ENCODE measurements at regions not wholly inside any gene's neighbourhood (a gene's known extent, or its start where the extent isn't known, plus 50 kb on each side); places are given as distances from the start of the nearest gene placed in this dataset.

GRCh38 chr13:106110241-106110855 lies 425.1 kb downstream of the EFNB2 start:
- H2AFZ ChIP-seq (ENCODE audit: low read depth, low read length), result no peak overlapping the region
- TF ChIP-seq EZH2 (IDR thresholded peaks at IDR 0.05; ENCODE audit: borderline replicate concordance, low read depth, low read length, severe bottlenecking) (no peak), CTCF (IDR thresholded peaks at IDR 0.05; ENCODE audit: borderline replicate concordance, extremely low read depth, low read length, poor library complexity, severe bottlenecking) (no peak)
- no peaks in the 10 kb centered on the region for H3K36me3 ChIP-seq (ENCODE audit: insufficient read depth, low read length)
- no peaks in the 10 kb centered on the region for H3K9me3 ChIP-seq (ENCODE audit: insufficient read depth, low read length, severe bottlenecking)
- no peak overlapping the region for H3K4me2 ChIP-seq (ENCODE audit: insufficient read depth, low read length)
- H4K20me1 ChIP-seq (ENCODE audit: insufficient read depth, low read length), result no peaks in the 10 kb centered on the region
- no peaks in the 10 kb centered on the region for H3K79me2 ChIP-seq (ENCODE audit: insufficient read depth, low read length)
- no peak overlapping the region for H3K9ac ChIP-seq (ENCODE audit: low read depth, low read length)
- no peak overlapping the region for H3K4me3 ChIP-seq (ENCODE audit: low read depth in 1 of 2, low read length in 2 of 2)
- no peak overlapping the region for H3K27ac ChIP-seq (ENCODE audit: low read length)
- H3K27me3 ChIP-seq (ENCODE audit: insufficient read depth, low read length, poor library complexity), result no peaks in the 10 kb centered on the region
- ATAC-seq (ENCODE audit: insufficient read depth, low read depth), result no peak
- no peaks in the 10 kb centered on the region for H3K4me1 ChIP-seq (ENCODE audit: insufficient read depth, low read length)
- DNase-seq, result no peak

GRCh38 chr13:106109391-106109791 lies 426.1 kb downstream of the EFNB2 start:
- Histone ChIP-seq H3K79me2 (ENCODE audit: insufficient read depth, low read length) (no peaks in the 10 kb centered on the region), H3K9ac (ENCODE audit: low read depth, low read length) (no peak overlapping the region), H4K20me1 (ENCODE audit: insufficient read depth, low read length) (no peaks in the 10 kb centered on the region), H3K27me3 (ENCODE audit: insufficient read depth, low read length, poor library complexity) (no peaks in the 10 kb centered on the region), H3K27ac (ENCODE audit: low read length) (no peak overlapping the region), H3K9me3 (ENCODE audit: insufficient read depth, low read length, severe bottlenecking) (no peaks in the 10 kb centered on the region), H3K4me3 (ENCODE audit: low read depth in 1 of 2, low read length in 2 of 2) (no peak overlapping the region), H3K36me3 (ENCODE audit: insufficient read depth, low read length) (no peaks in the 10 kb centered on the region), H3K4me1 (ENCODE audit: insufficient read depth, low read length) (no peaks in the 10 kb centered on the region), H3K4me2 (ENCODE audit: insufficient read depth, low read length) (no peak overlapping the region), H2AFZ (ENCODE audit: low read depth, low read length) (no peak overlapping the region)
- DNase-seq, result no peak
- ATAC-seq (ENCODE audit: insufficient read depth, low read depth), result no peak
- TF ChIP-seq EZH2 (IDR thresholded peaks at IDR 0.05; ENCODE audit: borderline replicate concordance, low read depth, low read length, severe bottlenecking) (no peak), CTCF (IDR thresholded peaks at IDR 0.05; ENCODE audit: borderline replicate concordance, extremely low read depth, low read length, poor library complexity, severe bottlenecking) (no peak)

- no peak overlapping the region for H3K4me3 ChIP-seq (ENCODE audit: low read depth in 1 of 2, low read length in 2 of 2)
- no peaks in the 10 kb centered on the region for H3K4me1 ChIP-seq (ENCODE audit: insufficient read depth, low read length)
- no peak overlapping the region for H3K9ac ChIP-seq (ENCODE audit: low read depth, low read length)
- no peak for ATAC-seq (ENCODE audit: insufficient read depth, low read depth)
- H2AFZ ChIP-seq (ENCODE audit: low read depth, low read length), result no peak overlapping the region
- H3K36me3 ChIP-seq (ENCODE audit: insufficient read depth, low read length), result no peaks in the 10 kb centered on the region
- TF ChIP-seq EZH2 (IDR thresholded peaks at IDR 0.05; ENCODE audit: borderline replicate concordance, low read depth, low read length, severe bottlenecking), result no peak
- TF ChIP-seq CTCF (IDR thresholded peaks at IDR 0.05; ENCODE audit: borderline replicate concordance, extremely low read depth, low read length, poor library complexity, severe bottlenecking), result no peak
- H3K27ac ChIP-seq (ENCODE audit: low read length), result no peak overlapping the region
- DNase-seq, result no peak
- no peaks in the 10 kb centered on the region for H3K9me3 ChIP-seq (ENCODE audit: insufficient read depth, low read length, severe bottlenecking)
- H4K20me1 ChIP-seq (ENCODE audit: insufficient read depth, low read length), result no peaks in the 10 kb centered on the region
- no peaks in the 10 kb centered on the region for H3K79me2 ChIP-seq (ENCODE audit: insufficient read depth, low read length)
- no peak overlapping the region for H3K4me2 ChIP-seq (ENCODE audit: insufficient read depth, low read length)
- H3K27me3 ChIP-seq (ENCODE audit: insufficient read depth, low read length, poor library complexity), result no peaks in the 10 kb centered on the region
Measured at GRCh38 chr13:106108346-106108745, 427.1 kb downstream of the EFNB2 start.
